HCT116 (cell line): ENCODE measurements at regions not wholly inside any gene's neighbourhood (a gene's known extent, or its start where the extent isn't known, plus 50 kb on each side); places are given as distances from the start of the nearest gene placed in this dataset.

Source experiments
- CBX3 ChIP-seq: IDR thresholded peaks from 2 replicates; pipeline ENCODE4 v1.6.1; 2012; ENCODE audit warnings: low read depth
- CTCF ChIP-seq, 3 experiments: fragments of 200-600 bp in 1 of 3; sonication (generic) in 1 of 3; IDR thresholded peaks in 2 of 3; conservative IDR thresholded peaks in 1 of 3; 2 replicates each; pipeline ENCODE4 v1.5.1; 2012 to 2017; ENCODE audit warnings: low read depth in 2 of 3, low read length in 2 of 3, antibody characterized with exemption in 1 of 3, borderline replicate concordance in 1 of 3, control low read depth in 1 of 3, mild to moderate bottlenecking in 1 of 3, mixed read lengths in 1 of 3, mixed run types in 1 of 3, moderate library complexity in 1 of 3; ENCODE audit not compliant: insufficient read depth in 1 of 3
- JUND ChIP-seq: IDR thresholded peaks from 2 replicates; pipeline ENCODE4 v1.6.1; 2012

DNA sequence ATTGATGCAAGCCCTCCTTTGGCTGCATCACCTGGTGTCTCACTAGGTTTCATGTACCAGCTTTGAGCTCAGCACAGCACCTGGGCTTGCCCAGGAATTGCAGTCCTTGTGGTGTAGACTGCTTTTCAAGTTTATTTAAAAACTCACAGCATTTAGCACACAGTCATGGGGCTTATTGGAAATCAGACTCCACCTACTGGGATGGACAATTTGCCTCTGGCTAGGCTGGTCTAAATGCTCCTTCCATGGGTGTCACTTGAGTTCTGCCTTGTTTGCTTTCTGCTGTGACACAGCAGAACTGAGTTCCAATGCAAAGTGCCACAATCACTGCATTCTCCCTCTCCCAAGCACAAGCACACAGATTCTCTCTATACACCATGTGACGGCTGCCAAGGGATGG, 453.3 kb downstream of the GABRG2 start:
- TF ChIP-seq JUND (no peak), CTCF (IDR thresholded peaks at IDR 0.05 in 2 of 3, conservative IDR thresholded peaks at IDR 0.05 in 1 of 3; ENCODE audit: borderline replicate concordance in 1 of 3, insufficient read depth in 1 of 3, low read depth in 2 of 3, low read length in 2 of 3) (no peak), CBX3 (no peak)
